GM21390 (cell line): ENCODE measurements at regions not wholly inside any gene's neighbourhood (a gene's known extent, or its start where the extent isn't known, plus 50 kb on each side); places are given as distances from the start of the nearest gene placed in this dataset.
A peak's percentile ranks its signal among the peaks of the same experiment; 100 is the strongest.
"Not testable (repeated sequence)": the region's sequence is repeated elsewhere in the genome, so short reads cannot be mapped to it uniquely, and the experiment has no call there.

Experiments used
- ATAC-seq: cut with Tn5 transposase; IDR thresholded peaks from one replicate; pipeline ENCODE4 v1.9.1; 2021; ENCODE audit not compliant: unreplicated experiment

DNA sequence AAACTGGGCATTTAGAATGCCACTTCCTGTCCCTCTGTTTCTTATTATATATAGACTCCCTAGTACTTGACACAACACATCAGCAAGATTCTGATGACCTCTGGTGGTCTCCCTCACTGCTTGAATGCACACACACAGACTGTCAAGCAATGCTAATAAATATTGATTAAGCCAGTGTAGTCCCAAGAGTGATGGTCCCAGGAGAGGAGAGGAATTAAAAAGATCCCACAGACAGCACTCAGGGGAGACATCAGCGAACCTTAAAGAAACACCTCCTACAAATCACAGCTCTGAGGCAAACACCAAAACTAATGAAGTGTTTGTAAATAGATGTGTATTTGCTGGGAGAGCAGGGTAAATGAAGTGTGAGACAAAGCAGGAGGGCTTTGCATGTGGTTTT, 1291.2 kb downstream of the XPNPEP1 start:
- no peak for ATAC-seq

DNA sequence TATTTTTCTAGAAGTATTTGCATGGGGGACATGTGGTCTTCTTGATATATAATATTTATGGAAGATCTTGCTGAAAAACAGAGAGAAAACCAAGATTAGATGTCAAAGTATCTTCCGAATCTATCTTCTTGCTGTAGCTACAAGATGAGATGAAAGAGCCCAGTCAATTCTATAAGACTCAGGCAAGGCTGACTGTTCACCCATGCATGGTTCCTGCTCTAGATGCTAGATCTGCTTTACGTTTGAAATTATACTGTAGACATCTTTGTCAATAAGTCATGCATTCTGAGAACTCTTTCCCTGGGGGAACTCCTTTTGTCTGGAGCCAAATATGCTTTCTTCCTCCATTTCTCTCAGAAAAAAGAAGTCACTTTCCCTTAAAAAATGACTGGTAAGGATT, 1292.0 kb downstream of the XPNPEP1 start:
- peak; percentile 82 for ATAC-seq

DNA sequence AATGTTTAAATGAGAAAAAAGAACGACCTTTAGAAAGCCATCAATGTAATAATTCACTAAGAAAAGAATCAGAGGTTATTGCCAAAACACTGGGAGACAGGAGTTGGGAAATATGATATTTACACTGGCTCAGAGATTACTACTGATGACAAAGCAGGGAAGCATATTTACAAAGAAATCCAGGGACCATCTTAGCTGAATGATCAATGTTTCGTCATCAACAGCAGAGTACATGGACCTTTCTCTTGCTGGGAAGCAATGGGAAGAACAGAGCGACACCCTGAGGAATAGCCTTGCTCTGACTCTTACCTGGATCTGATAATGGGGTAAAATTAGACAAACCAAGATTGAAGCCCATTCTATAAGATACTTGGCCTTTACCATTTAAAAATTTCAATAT, 1293.5 kb downstream of the XPNPEP1 start:
- no peak for ATAC-seq

DNA sequence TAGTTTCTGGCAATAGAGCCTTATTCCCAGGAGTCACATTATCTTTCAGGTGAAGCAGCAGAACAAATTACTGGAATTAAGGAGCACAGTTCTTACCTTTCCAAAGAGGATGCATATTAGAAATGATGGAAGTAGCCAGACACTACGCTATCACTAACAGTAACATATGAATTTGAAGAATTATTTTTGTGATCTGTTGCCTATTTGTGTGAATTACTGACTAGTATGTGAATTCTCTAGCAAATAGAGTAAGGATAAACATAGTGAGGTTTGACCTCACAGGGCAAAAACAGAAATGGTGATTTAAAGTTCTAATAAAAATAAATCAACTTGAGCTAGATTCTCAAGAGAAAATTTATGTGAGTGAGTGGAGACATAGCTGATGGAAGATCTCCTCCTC, 1299.3 kb downstream of the XPNPEP1 start:
- no peak for ATAC-seq

DNA sequence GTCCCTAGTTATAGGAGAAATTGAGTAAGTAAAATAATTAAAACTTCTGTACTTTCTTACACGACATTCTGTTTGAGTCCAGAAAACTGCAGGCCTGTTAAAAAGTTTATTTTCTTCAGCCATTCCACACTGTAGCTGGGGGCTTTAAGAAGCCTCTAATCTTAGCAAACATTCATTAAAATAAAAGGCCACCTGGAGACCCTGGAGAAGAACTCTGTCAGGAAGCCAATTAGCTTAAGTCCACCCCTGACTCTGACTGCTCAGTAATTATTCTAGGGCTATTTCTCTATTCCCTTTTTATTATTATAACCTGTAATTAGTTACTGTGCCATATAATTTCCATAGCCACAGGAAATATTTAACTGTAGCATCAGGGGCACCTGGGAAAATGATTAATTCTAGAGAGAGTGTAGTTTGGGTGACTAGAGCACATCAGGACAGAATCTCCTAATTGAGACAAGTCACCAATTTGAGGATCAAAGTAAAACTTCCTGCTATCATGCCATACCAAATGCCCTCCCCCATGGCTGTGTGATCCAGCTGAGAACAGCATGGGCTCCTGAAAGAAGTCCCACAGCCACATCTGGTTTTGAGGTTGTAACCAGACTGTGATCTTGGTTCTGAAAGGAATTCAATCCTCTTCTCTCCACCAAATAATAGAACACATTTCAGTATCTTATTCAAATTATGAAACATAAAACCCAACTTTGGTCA, 1302.3 kb downstream of the XPNPEP1 start:
- no peak for ATAC-seq

DNA sequence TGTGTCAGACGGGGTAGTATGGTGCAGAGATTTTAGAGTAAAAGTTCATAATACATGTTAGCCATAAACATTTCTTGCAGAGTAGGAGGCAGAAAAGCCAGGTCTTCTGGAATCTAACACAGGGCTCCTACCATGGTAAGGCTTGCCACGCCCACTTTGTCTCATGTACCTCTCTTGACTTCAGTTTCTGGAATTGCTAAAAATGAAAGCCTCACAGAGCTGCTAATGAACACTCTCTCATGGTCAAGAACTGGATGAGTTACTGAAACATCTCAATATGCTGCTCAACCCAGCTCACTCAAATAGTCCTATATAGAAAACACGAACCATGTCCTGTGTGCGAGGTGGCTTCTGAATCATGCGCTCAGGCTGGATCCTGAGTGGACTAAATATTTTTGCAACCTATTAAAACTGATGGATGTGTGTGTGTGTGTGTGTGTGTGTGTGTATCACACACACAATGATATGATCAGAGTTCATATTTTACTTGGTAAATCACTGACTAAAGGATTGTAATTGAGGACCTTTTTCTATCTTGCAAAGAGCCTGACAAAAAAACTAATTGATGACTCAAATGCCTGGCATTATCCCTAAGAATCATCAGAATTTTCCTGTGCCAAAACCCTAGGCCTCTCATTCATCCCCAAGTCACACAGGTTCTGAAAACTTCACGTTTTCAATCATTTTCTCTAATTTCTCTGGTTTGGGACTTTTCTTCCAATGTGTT, 1306.6 kb downstream of the XPNPEP1 start:
- no peak for ATAC-seq

DNA sequence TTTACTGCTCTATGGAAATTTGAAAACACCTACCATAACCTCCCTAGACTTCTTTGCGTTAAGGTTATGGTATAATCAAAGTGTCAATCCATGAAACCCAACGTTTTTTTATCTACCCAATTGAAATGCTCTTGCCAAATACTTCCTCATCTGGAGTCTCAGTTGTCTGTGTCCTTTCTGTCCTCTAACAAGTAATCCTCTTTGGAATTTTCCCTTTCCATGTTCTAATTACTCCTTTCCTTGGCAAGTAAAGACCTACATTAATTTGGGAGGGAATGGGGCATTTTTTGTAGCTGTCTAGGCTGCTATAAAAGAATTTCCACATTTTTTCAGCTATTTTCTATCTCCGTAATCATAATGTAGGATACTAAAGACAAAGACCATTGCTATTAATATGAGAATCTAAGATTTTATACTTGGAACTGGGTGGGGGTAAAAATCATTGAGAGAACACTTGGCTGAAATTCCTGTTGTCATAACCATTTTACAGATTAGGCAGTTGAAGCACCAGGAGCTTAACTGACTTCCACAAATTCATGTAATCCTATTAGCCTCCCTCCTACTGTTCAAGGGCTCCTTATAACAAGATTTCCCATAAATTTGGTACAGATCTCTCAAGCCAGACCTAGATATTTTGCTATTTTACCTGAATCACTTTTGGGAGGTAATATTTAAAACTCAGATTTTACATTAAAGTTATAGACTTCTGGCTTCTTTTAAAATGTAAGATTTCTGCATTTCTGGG, 1307.6 kb downstream of the XPNPEP1 start:
- no peak for ATAC-seq

DNA sequence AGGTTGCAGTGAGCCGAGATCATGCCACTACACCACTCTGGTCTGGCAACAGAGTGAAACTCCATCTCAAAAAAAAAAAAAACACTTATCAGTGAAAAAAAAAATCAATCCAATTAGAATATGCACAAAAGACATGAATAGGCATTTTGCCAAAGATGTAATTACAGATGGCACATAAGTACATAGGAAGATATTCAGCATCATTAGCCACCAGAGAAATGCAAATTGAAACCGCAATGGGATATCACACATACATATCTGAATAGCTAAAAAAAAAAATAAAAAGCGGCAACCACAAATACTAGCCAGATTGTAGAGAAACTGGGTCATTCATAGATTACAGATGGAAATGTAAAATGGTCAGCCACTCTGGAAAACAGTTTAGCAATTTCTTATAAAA, 1310.8 kb downstream of the XPNPEP1 start:
- no peak for ATAC-seq

DNA sequence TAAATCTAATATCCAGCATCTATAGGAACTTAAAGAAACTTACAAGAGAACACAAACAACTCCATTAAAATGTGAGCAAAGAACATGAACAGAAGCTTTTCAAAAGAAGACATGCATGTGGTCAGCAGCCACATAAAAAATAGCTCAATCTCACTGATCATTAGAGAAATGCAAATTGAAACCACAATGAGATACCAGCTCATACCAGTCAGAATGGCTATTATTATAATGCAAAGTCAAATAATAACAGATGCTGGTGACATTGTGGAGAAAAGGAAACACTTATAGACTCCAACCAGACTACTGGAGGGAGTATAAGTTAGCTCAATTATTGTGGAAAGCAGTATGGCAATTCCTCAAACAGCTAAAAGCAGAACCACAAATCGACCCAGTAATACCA, 1314.5 kb downstream of the XPNPEP1 start:
- ATAC-seq, result no peak

DNA sequence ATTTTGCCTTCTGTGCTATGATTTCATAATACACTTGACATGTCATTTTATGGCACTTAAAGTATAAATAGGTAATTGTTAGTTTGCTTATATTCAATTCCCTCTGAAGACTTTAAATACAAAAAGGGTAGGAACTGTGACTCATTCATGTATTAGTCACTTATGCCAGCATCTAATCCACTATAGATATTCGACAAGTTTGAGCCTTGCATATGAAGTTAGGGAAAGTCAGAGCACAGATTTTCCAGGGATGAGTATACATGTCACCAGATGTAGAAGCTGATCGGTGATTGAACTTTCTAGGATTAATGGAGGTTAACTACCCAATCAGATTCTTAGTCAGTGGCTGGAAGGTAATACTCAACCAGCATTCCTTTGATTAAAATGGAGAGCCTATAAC, 1321.5 kb downstream of the XPNPEP1 start:
- ATAC-seq, result no peak

DNA sequence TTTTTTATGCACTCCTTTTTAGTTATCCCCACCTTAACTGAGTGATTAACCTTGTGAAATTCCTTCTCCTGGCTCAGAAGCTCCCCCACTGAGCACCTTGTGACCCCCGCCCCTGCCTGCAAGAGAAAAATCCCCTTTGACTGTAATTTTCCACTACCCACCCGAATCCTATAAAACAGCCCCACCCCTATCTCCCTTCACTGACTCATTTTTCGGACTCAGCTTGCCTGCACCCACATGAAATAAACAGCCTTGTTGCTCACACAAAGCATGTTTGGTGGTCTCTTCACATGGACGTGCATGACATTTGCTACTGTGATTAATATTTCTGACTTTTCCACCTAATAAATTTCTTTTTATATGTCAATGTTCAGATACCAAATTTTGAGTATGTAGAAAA, 1322.8 kb downstream of the XPNPEP1 start:
- not testable (repeated sequence) for ATAC-seq

DNA sequence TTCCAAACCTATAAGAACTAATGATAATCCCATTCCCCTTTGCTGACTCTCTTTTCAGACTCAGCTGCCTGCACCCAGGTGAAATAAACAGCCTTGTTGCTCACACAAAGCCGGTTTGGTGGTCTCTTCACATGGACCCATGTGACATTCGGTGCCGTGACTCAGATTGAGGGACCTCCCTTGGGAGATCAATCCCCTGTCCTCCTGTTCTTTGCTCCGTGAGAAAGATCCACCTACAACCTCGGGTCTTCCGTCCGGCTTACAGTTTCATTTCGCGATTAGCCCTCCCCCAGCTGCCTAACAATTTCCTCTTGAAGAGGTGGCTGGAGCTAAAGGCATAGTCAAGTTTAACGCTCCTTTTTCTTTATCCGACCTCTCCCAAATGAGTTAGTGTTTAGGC, 1324.0 kb downstream of the XPNPEP1 start:
- not testable (repeated sequence) for ATAC-seq

DNA sequence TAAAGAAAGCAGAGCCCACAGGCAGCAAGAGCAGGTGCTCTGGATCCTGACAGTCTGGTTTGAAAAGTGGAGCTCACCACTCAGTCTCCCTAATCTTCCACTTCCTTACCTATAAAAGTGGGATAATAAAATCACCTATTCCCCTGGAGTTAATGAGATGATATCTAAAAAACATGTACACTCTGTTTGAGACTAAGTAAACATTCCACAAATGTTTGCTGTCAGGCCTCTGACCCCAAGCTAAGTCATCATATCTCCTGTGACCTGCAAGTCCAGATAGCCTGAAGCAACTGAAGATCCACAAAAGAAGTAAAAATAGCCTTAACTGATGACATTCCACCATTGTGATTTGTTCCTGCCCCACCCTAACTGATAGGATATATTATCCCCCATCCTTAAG, 1324.5 kb downstream of the XPNPEP1 start:
- no peak for ATAC-seq

DNA sequence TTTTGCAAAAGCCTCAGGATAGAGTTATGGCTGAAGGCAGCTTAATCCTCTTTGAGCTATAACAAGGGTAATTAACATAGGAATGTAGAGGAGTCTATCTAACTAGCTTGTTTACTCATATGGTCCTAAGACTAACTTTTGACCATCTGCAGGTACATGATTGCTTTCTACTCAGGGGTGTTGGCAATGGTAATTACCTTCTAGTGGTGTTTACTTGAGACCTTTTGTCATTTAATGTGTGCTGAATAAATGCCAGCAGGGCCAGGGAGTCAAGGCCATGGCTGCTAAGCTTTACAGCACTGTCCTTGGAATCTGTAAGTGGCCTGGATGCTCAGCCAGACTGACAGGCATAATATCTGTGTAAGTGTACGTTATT, 1325.0 kb downstream of the XPNPEP1 start:
- ATAC-seq, result no peak

DNA sequence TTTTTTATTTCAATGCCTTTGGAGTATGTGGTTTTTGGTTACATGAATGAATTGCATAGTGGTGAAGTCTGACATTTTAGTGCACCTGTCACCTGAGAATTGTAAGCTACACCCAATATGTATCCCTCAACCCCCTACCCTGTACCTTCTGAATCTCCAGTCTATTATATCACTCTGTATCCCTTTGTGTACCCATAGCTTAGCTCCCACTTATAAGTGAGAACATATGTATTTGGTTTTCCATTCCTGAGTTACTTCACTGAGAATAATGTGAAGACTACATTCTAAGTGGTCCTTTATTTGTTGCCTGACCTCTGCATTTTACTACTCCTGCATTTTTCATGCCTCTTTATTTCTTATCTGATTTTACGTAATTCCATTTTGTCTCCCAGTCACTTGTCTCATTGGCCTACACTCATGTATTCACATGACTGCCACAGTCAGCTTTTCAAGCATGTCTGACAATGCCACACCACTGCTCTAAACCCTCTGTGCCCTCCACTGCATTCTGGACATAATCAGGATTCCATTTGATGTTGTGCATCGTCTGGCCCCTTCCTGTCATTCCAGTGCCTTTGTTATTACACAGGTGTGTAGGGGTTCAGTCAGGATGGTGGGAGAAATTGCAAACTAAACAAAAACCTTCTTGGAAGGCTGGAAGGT, 1325.5 kb downstream of the XPNPEP1 start:
- no peak for ATAC-seq

DNA sequence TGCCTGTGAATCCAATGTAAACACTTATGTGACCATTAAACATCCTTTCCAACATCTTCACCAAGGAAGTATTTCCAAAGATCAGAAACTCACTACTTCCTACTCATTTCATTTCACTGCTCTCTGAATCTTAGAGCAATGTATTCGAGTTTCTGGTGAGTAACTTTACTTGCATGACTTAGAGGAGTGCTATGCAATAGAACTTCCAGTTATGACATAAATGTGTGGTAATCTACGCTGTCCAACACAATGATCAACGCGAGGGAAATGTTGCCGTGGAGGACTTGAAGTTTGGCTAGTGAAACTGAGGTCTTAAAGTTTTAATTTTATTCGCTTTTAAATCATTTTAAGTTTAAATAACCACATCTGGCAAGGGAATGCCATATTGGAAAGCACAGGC, 1326.3 kb downstream of the XPNPEP1 start:
- no peak for ATAC-seq

DNA sequence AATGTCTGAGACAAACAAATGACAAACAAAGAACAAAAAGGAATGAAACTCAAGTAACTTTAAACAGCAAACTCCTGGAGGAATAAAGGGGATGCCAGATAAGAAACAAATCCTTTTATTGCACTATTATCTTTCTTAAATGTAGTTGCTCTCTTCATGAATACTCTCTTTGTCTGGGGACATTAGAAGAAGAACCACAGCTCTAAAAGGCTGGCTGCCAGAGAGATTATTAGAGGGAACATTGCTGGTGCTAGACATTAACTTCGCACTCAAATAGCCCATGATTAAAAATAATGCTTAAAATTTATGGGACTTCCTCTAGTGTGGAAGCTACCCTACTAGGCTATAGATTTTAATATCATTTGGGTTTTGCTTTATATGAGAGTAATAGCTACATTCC, 1330.4 kb downstream of the XPNPEP1 start:
- ATAC-seq, result no peak

DNA sequence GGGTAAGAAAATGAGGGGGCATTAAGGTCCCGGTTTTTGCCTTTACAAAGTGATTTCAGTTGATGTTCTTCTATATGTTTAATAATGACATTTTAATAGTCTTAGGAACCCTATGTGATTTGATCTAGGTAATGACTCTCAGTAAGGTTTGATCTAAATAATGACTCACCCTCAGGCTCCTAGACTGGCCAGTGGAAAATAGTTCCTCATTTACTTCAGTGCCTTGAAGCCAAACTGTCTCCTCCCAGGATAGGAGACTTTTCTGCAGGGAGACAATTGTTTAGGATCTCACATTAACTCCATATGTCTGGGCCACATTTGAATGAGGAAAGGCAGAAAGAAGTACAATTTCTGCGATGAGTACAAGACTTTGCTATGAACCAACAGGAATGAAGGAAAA, 1331.9 kb downstream of the XPNPEP1 start:
- ATAC-seq, result no peak

DNA sequence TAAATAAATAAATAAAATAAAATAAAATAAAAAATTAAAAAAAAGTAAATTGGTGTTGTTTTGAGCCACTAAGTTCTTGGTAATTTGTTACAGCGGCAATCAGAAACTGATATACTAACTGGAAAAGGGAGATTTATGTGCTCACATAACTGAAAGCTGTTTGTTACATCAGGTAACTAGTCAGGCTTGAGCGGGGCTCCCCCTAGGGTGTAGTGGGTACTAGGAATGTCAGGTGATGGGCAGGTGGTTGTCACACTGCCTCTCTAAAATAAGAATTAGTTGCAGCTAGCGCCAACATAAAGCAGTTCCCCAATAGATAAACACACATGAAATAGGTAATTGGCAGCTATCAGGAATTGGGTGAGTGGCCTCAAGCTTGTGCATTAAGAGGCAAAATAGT, 1336.9 kb downstream of the XPNPEP1 start:
- no peak for ATAC-seq

DNA sequence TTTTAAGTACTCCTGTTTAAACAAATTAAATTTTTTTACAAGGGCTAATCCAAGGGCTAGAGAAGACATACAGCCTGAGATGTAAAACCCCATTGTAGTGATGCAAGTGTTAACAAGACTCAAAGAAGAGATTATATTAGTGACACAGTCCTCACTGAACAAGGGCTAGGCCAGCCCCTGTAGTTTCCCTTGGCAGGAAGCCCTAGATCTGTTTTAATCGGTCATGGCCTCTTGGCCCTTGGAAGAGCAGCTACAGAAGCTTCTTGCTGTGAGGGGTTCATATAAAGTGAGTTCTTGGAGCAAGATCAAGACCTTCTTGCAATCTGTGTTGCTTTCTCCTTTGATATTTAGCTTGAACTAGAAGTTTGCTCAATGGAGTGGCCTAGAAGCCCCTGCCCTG, 1339.4 kb downstream of the XPNPEP1 start:
- ATAC-seq, result no peak

DNA sequence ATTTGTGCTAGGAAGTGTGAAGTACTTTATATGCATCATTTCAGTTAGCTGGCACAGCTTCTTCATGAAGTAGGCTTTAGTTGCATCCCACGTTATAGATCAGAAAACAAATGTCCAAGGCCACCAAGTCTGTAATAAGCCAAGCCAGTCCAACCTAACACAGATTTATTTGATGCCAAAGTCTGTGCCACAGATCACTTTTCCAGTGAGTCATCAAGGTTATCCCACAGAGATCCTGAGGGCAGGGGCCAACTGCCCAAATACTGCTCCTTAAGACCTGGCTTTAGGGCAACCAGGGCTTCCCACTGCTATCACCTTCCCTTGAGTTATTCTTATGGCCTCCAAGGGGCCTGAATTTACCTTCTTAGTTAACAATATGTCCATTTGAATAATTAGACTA, 1340.4 kb downstream of the XPNPEP1 start:
- no peak for ATAC-seq

DNA sequence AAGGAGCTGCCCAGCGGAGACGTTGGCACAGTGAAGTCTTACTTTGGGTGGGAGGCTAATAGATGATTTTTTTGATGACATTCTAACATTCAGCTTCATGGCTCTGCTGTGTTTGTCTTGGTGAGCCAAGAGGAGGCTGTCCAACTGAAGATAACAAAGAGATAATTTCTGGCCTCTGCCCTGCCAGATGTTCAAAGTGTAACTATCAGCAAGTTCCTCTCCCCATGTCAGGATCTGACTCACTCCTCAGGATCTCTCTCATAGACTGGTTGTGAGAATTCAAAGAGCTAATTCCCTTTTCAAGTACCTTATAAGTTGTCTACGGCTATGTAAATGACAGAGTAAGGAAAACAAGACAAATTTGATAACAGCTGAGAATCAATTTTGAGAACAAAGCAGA, 1340.9 kb downstream of the XPNPEP1 start:
- ATAC-seq, result no peak
